HG02798 (cell line): ENCODE measurements at regions not wholly inside any gene's neighbourhood (a gene's known extent, or its start where the extent isn't known, plus 50 kb on each side); places are given as distances from the start of the nearest gene placed in this dataset.

Experiments
- ATAC-seq: cut with Tn5 transposase; IDR thresholded peaks from one replicate; pipeline ENCODE4 v1.9.1; 2021; ENCODE audit warnings: mild to moderate bottlenecking; ENCODE audit not compliant: unreplicated experiment, poor library complexity

GRCh38 chr16:7763111-7763510 lies 430.5 kb downstream of the RBFOX1 start:
- no peak for ATAC-seq
